H9 (cell line): ENCODE measurements at regions not wholly inside any gene's neighbourhood (a gene's known extent, or its start where the extent isn't known, plus 50 kb on each side); places are given as distances from the start of the nearest gene placed in this dataset.

Source experiments
- DNase-seq: peaks from one replicate; pipeline ENCODE4 v3.0.0-alpha.2; 2017
- H2AFZ ChIP-seq: one replicate; pipeline ENCODE4 v1.6.1; 2013; ENCODE audit warnings: mild to moderate bottlenecking, low read length, control low read depth, moderate library complexity
- H2AK5ac ChIP-seq: 2 replicates; pipeline ENCODE4 v1.6.1; 2013; ENCODE audit warnings: low read length, control low read depth, mixed read lengths; ENCODE audit not compliant: insufficient read length
- H2BK120ac ChIP-seq: one replicate; pipeline ENCODE4 v1.6.1; 2013; ENCODE audit warnings: low read depth, mild to moderate bottlenecking, low read length, control low read depth, inconsistent platforms; ENCODE audit not compliant: poor library complexity, severe bottlenecking
- H2BK12ac ChIP-seq: 2 replicates; pipeline ENCODE4 v1.6.1; 2013; ENCODE audit warnings: low read length, control low read depth, mixed read lengths, low read depth; ENCODE audit not compliant: insufficient read length
- H2BK15ac ChIP-seq: 2 replicates; pipeline ENCODE4 v1.6.1; 2013; ENCODE audit warnings: low read depth, low read length, control low read depth
- H2BK20ac ChIP-seq: one replicate; pipeline ENCODE4 v1.6.1; 2013; ENCODE audit warnings: low read depth, mild to moderate bottlenecking, low read length, control low read depth, inconsistent platforms; ENCODE audit not compliant: poor library complexity, severe bottlenecking
- H2BK5ac ChIP-seq: 2 replicates; pipeline ENCODE4 v1.6.1; 2013; ENCODE audit warnings: low read length, control low read depth, mixed read lengths; ENCODE audit not compliant: insufficient read length
- H3K14ac ChIP-seq: 2 replicates; pipeline ENCODE4 v1.6.1; 2013; ENCODE audit warnings: low read length, control low read depth; ENCODE audit not compliant: insufficient read depth
- H3K18ac ChIP-seq: 2 replicates; pipeline ENCODE4 v1.6.1; 2013; ENCODE audit warnings: low read depth, mild to moderate bottlenecking, mixed read lengths, low read length, control low read depth; ENCODE audit not compliant: insufficient read length
- H3K23ac ChIP-seq: 2 replicates; pipeline ENCODE4 v1.6.1; 2013; ENCODE audit warnings: low read length, control low read depth, mixed read lengths, low read depth; ENCODE audit not compliant: insufficient read length
- H3K23me2 ChIP-seq: 2 replicates; pipeline ENCODE4 v1.6.1; 2013; ENCODE audit warnings: low read depth, mild to moderate bottlenecking, mixed read lengths, low read length, control low read depth; ENCODE audit not compliant: insufficient read length, poor library complexity, severe bottlenecking
- H3K27ac ChIP-seq: 2 replicates; pipeline ENCODE4 v1.5.1; 2013; ENCODE audit warnings: low read length, control low read depth, mixed read lengths, low read depth; ENCODE audit not compliant: insufficient read length
- H3K27me3 ChIP-seq: 2 replicates; pipeline ENCODE4 v1.6.1; 2013; ENCODE audit warnings: low read length, control low read depth, inconsistent platforms; ENCODE audit not compliant: insufficient read depth
- H3K4ac ChIP-seq: 2 replicates; pipeline ENCODE4 v1.6.1; 2013; ENCODE audit warnings: low read depth, mild to moderate bottlenecking, control low read depth, inconsistent platforms, low read length, moderate library complexity
- H3K4me1 ChIP-seq: 2 replicates; pipeline ENCODE4 v1.6.1; 2013; ENCODE audit warnings: low read length, control low read depth, inconsistent platforms; ENCODE audit not compliant: insufficient read depth
- H3K4me2 ChIP-seq: 2 replicates; pipeline ENCODE4 v1.6.1; 2013; ENCODE audit warnings: low read length, control low read depth, mixed read lengths; ENCODE audit not compliant: insufficient read length, insufficient read depth
- H3K56ac ChIP-seq: 2 replicates; pipeline ENCODE4 v1.6.1; 2013; ENCODE audit warnings: low read depth, mild to moderate bottlenecking, mixed read lengths, low read length, control low read depth; ENCODE audit not compliant: insufficient read length
- H3K79me1 ChIP-seq: 2 replicates; pipeline ENCODE4 v1.6.1; 2013; ENCODE audit warnings: low read depth, mild to moderate bottlenecking, moderate library complexity, low read length, control low read depth, inconsistent platforms; ENCODE audit not compliant: insufficient read depth, poor library complexity, severe bottlenecking
- H3K79me2 ChIP-seq: 2 replicates; pipeline ENCODE4 v1.6.1; 2013; ENCODE audit warnings: low read length, control low read depth, inconsistent platforms; ENCODE audit not compliant: insufficient read depth
- H3K9ac ChIP-seq: 2 replicates; pipeline ENCODE4 v1.6.1; 2013; ENCODE audit warnings: low read length, control low read depth, mixed read lengths; ENCODE audit not compliant: insufficient read length; ENCODE audit errors: extremely low read depth
- H3K9me3 ChIP-seq: one replicate; pipeline ENCODE4 v1.6.1; 2013; ENCODE audit warnings: low read depth, low read length, inconsistent platforms; ENCODE audit not compliant: control insufficient read depth
- H3T11ph ChIP-seq: one replicate; pipeline ENCODE4 v1.6.1; 2013; ENCODE audit warnings: mild to moderate bottlenecking, low read length, control low read depth, inconsistent platforms
- H4K20me1 ChIP-seq: one replicate; pipeline ENCODE4 v1.6.1; 2013; ENCODE audit not compliant: control insufficient read depth, insufficient read length, insufficient read depth
- H4K5ac ChIP-seq: 2 replicates; pipeline ENCODE4 v1.6.1; 2013; ENCODE audit warnings: low read depth, mild to moderate bottlenecking, mixed read lengths, low read length, control low read depth; ENCODE audit not compliant: insufficient read length
- H4K8ac ChIP-seq: replicated peaks from 2 replicates; pipeline ENCODE4 v1.6.1; 2013; ENCODE audit warnings: low read length, control low read depth, mixed read lengths, low read depth; ENCODE audit not compliant: insufficient read length
- H4K91ac ChIP-seq: 2 replicates; pipeline ENCODE4 v1.6.1; 2013; ENCODE audit warnings: low read depth, mild to moderate bottlenecking, moderate library complexity, mixed read lengths, low read length, control low read depth; ENCODE audit not compliant: insufficient read length
- H3K27ac Mint-ChIP-seq, 3 experiments: 2 replicates in 2 of 3; 3 replicates in 1 of 3; pipeline ENCODE4 v1.8.0; 2020 to 2021; ENCODE audit warnings: mixed read lengths in 3 of 3, mild to moderate bottlenecking in 1 of 3, moderate library complexity in 1 of 3
- H3K27me3 Mint-ChIP-seq: 2 replicates; pipeline ENCODE4 v1.8.0; 2021; ENCODE audit warnings: low read depth, mild to moderate bottlenecking, moderate library complexity, mixed read lengths
- H3K36me3 Mint-ChIP-seq, 3 experiments: 2 replicates in 2 of 3; 3 replicates in 1 of 3; pipeline ENCODE4 v1.8.0; 2020 to 2021; ENCODE audit warnings: low read depth in 3 of 3, mixed read lengths in 3 of 3; ENCODE audit not compliant: insufficient read depth in 1 of 3
- H3K4me1 Mint-ChIP-seq, 2 experiments: 2 replicates each; pipeline ENCODE4 v1.8.0; 2020; ENCODE audit warnings: mixed read lengths in 2 of 2
- H3K4me3 Mint-ChIP-seq, 2 experiments: 2 replicates in 1 of 2; 3 replicates in 1 of 2; pipeline ENCODE4 v1.8.0; 2020 to 2021; ENCODE audit warnings: mild to moderate bottlenecking in 2 of 2, mixed read lengths in 2 of 2, moderate library complexity in 1 of 2
- H3K9me3 Mint-ChIP-seq, 2 experiments: 2 replicates in 1 of 2; 3 replicates in 1 of 2; pipeline ENCODE4 v1.8.0; 2020; ENCODE audit warnings: mild to moderate bottlenecking in 2 of 2, mixed read lengths in 2 of 2, moderate library complexity in 1 of 2
- WGBS: extraction: QIAGEN DNeasy Blood & Tissue Kit; methylation state at CpG from one replicate; pipeline ENCODE4 v1.1.7; 2013; ENCODE audit warnings: missing lambda C conversion rate, low lambda C conversion rate, mixed read lengths; ENCODE audit not compliant: insufficient read length; ENCODE audit errors: extremely low coverage; 5-methylcytosine and 5-hydroxymethylcytosine counted together
- TF ChIP-seq, protein P1 (sequence below): fragments of 200-600 bp; sonication (generic); conservative IDR thresholded peaks from 3 replicates; pipeline ENCODE4 v1.8.0; 2021; ENCODE audit warnings: antibody characterized with exemption, mild to moderate bottlenecking

GRCh38 chr1:29683472-29683871 lies 447.1 kb downstream of the PTPRU start:
- Histone ChIP-seq H3K18ac (no peak overlapping the region), H4K91ac (no peak overlapping the region), H3K27me3 (no peaks in the 10 kb centered on the region), H2BK20ac (no peak overlapping the region), H2BK15ac (no peak overlapping the region), H2AFZ (no peak overlapping the region), H3K79me1 (no peaks in the 10 kb centered on the region), H2BK120ac (no peak overlapping the region), H4K5ac (no peak overlapping the region), H3K56ac (no peak overlapping the region), H3T11ph (no peak overlapping the region), H3K14ac (no peak overlapping the region), H4K20me1 (no peaks in the 10 kb centered on the region), H2BK12ac (no peak overlapping the region), H3K27ac (no peak overlapping the region), H3K4ac (no peak overlapping the region), H3K4me2 (no peak overlapping the region), H4K8ac (no peak overlapping the region), H3K4me1 (no peaks in the 10 kb centered on the region), H3K79me2 (no peaks in the 10 kb centered on the region), H3K9ac (no peak overlapping the region), H2BK5ac (no peak overlapping the region), H3K23me2 (no peaks in the 10 kb centered on the region), H2AK5ac (no peak overlapping the region), H3K23ac (no peak overlapping the region), H3K9me3 (no peaks in the 10 kb centered on the region)
- Mint-ChIP-seq H3K27me3 (no peaks in the 10 kb centered on the region; the same call in none of the 2 replicates), H3K36me3 (no peaks in the 10 kb centered on the region; a peak in 1 of 7 replicates), H3K9me3 (peaks cover 0 to 3% of the 10 kb centered on the region in 2 experiments; a peak in 3 of 5 replicates), H3K4me1 (peaks cover 27 to 50% of the 10 kb centered on the region in 2 experiments), H3K27ac (no peak overlapping the region), H3K4me3 (no peak overlapping the region)
- DNase-seq: peak; percentile 6
- no CpG with 5 or more reads among the region's 5 CpGs for WGBS
- TF ChIP-seq, protein P1, sequence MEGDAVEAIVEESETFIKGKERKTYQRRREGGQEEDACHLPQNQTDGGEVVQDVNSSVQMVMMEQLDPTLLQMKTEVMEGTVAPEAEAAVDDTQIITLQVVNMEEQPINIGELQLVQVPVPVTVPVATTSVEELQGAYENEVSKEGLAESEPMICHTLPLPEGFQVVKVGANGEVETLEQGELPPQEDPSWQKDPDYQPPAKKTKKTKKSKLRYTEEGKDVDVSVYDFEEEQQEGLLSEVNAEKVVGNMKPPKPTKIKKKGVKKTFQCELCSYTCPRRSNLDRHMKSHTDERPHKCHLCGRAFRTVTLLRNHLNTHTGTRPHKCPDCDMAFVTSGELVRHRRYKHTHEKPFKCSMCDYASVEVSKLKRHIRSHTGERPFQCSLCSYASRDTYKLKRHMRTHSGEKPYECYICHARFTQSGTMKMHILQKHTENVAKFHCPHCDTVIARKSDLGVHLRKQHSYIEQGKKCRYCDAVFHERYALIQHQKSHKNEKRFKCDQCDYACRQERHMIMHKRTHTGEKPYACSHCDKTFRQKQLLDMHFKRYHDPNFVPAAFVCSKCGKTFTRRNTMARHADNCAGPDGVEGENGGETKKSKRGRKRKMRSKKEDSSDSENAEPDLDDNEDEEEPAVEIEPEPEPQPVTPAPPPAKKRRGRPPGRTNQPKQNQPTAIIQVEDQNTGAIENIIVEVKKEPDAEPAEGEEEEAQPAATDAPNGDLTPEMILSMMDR: no peak
